ENCODE measurements at regions not wholly inside any gene's neighbourhood (a gene's known extent, or its start where the extent isn't known, plus 50 kb on each side); places are given as distances from the start of the nearest gene placed in this dataset.

DNA sequence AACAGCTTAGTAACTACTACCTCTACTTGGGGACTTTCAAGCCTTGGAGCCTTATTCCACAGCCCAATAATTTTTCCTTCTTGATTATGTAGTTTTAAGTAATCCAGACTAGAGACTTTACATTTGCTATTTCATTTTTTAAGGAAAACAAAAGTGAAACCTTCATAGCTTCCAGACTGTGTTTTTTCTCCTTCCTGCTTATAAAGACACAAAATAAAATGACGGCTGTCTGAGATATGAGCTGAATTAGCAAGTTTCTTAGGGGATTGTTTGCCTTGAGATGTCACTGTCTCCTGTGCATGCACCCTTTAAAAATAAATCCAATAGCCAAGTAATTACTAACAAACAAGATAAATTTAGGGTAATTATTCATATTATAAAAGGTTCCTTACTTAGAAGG is 78.8 kb upstream of the PACRGL start:
- no peak for TF ChIP-seq POLR2A (IDR thresholded peaks at IDR 0.05)
- TF ChIP-seq, protein P1, sequence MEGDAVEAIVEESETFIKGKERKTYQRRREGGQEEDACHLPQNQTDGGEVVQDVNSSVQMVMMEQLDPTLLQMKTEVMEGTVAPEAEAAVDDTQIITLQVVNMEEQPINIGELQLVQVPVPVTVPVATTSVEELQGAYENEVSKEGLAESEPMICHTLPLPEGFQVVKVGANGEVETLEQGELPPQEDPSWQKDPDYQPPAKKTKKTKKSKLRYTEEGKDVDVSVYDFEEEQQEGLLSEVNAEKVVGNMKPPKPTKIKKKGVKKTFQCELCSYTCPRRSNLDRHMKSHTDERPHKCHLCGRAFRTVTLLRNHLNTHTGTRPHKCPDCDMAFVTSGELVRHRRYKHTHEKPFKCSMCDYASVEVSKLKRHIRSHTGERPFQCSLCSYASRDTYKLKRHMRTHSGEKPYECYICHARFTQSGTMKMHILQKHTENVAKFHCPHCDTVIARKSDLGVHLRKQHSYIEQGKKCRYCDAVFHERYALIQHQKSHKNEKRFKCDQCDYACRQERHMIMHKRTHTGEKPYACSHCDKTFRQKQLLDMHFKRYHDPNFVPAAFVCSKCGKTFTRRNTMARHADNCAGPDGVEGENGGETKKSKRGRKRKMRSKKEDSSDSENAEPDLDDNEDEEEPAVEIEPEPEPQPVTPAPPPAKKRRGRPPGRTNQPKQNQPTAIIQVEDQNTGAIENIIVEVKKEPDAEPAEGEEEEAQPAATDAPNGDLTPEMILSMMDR (IDR thresholded peaks at IDR 0.05): no peak
